ENCODE measurements at regions not wholly inside any gene's neighbourhood (a gene's known extent, or its start where the extent isn't known, plus 50 kb on each side); places are given as distances from the start of the nearest gene placed in this dataset.

- Histone ChIP-seq H3K36me3 (ENCODE audit: control insufficient read depth in 2 of 3, insufficient read depth in 3 of 3, low read length in 3 of 3) (no peaks in the 10 kb centered on the region), H3K9me3 (ENCODE audit: control insufficient read depth in 2 of 3, insufficient read depth in 1 of 3, low read length in 3 of 3) (no peaks in the 10 kb centered on the region), H3K27me3 (ENCODE audit: control insufficient read depth, insufficient read depth, low read length) (no peaks in the 10 kb centered on the region), H3K9ac (ENCODE audit: low read length in 3 of 3) (no peak overlapping the region), H3K4me3 (ENCODE audit: low read length in 3 of 3) (peak overlapping the region in 1 of 3 donors; percentile 14), H3K4me1 (ENCODE audit: control insufficient read depth in 2 of 3, insufficient read depth in 2 of 3, low read depth in 1 of 3, low read length in 3 of 3) (peaks cover 0 to 12% (median 6%) of the 10 kb centered on the region in 3 donors), H3K27ac (ENCODE audit: low read depth in 2 of 2, low read length in 2 of 2) (no peak overlapping the region)
- DNase-seq (peak in 2 of 5 donors; percentile 23 to 37), FAIRE-seq (no peak)
- intact Hi-C loops (cut with DNase I) = no loop called here
- TF ChIP-seq CTCF (IDR thresholded peaks at IDR 0.05; ENCODE audit: borderline replicate concordance, extremely low read depth, insufficient read depth) = no peak
These were observed 213.1 kb upstream of the BOD1L1 start for GRCh38 chr4:13840502-13841190.

GRCh38 chr4:13844740-13845139 is 217.2 kb upstream of the BOD1L1 start:
- H3K9me3 ChIP-seq (ENCODE audit: control insufficient read depth in 2 of 3, insufficient read depth in 1 of 3, low read length in 3 of 3) = no peaks in the 10 kb centered on the region
- H3K27ac ChIP-seq (ENCODE audit: low read depth in 2 of 2, low read length in 2 of 2) = no peak overlapping the region
- no peaks in the 10 kb centered on the region for H3K36me3 ChIP-seq (ENCODE audit: control insufficient read depth in 2 of 3, insufficient read depth in 3 of 3, low read length in 3 of 3)
- no peak overlapping the region for H3K4me3 ChIP-seq (ENCODE audit: low read length in 3 of 3)
- intact Hi-C loops (cut with DNase I) = no loop called here
- no peak overlapping the region for H3K9ac ChIP-seq (ENCODE audit: low read length in 3 of 3)
- DNase-seq (no peak), FAIRE-seq (no peak)
- no peak for TF ChIP-seq CTCF (IDR thresholded peaks at IDR 0.05; ENCODE audit: borderline replicate concordance, extremely low read depth, insufficient read depth)
- no peaks in the 10 kb centered on the region for H3K27me3 ChIP-seq (ENCODE audit: control insufficient read depth, insufficient read depth, low read length)
- H3K4me1 ChIP-seq (ENCODE audit: control insufficient read depth in 2 of 3, insufficient read depth in 2 of 3, low read depth in 1 of 3, low read length in 3 of 3) = peaks cover 0 to 7% (median 6%) of the 10 kb centered on the region in 3 donors

- no peak for TF ChIP-seq CTCF (IDR thresholded peaks at IDR 0.05; ENCODE audit: borderline replicate concordance, extremely low read depth, insufficient read depth)
- intact Hi-C loops (cut with DNase I) = no loop called here
- no peak overlapping the region for H3K4me3 ChIP-seq (ENCODE audit: low read length in 3 of 3)
- no peaks in the 10 kb centered on the region for H3K27me3 ChIP-seq (ENCODE audit: control insufficient read depth, insufficient read depth, low read length)
- FAIRE-seq = no peak
- peak in 3 of 5 donors; percentile 28 to 86 (median 66) for DNase-seq
- H3K36me3 ChIP-seq (ENCODE audit: control insufficient read depth in 2 of 3, insufficient read depth in 3 of 3, low read length in 3 of 3) = no peaks in the 10 kb centered on the region
- H3K27ac ChIP-seq (ENCODE audit: low read depth in 2 of 2, low read length in 2 of 2) = no peak overlapping the region
- peaks cover 0 to 9% (median 3%) of the 10 kb centered on the region in 3 donors for H3K4me1 ChIP-seq (ENCODE audit: control insufficient read depth in 2 of 3, insufficient read depth in 2 of 3, low read depth in 1 of 3, low read length in 3 of 3)
- H3K9me3 ChIP-seq (ENCODE audit: control insufficient read depth in 2 of 3, insufficient read depth in 1 of 3, low read length in 3 of 3) = no peaks in the 10 kb centered on the region
- H3K9ac ChIP-seq (ENCODE audit: low read length in 3 of 3) = no peak overlapping the region
These were observed 222.3 kb upstream of the BOD1L1 start for GRCh38 chr4:13849778-13850177.
